Omental fat pad (tissue), 3 donors: ENCODE measurements at regions not wholly inside any gene's neighbourhood (a gene's known extent, or its start where the extent isn't known, plus 50 kb on each side); places are given as distances from the start of the nearest gene placed in this dataset.

Experiments
- ATAC-seq: fragments of 150-250 bp; one replicate; pipeline ENCODE4 v1.9.1; 2016; ENCODE audit warnings: mild to moderate bottlenecking, moderate library complexity; ENCODE audit not compliant: low FRiP score
- DNase-seq: peaks from one replicate; pipeline ENCODE4 v3.0.0-alpha.2; 2019; ENCODE audit warnings: low spot score
- TF ChIP-seq, protein P1 (sequence below), 3 donors: fragments of 450-650 bp; IDR thresholded peaks; one replicate each; pipeline ENCODE4 v1.5.1; 2016 to 2017; ENCODE audit warnings: antibody characterized with exemption in 3 of 3, mild to moderate bottlenecking in 3 of 3, moderate library complexity in 2 of 3

- DNase-seq (no peak), ATAC-seq (no peak)
- TF ChIP-seq, protein P1, sequence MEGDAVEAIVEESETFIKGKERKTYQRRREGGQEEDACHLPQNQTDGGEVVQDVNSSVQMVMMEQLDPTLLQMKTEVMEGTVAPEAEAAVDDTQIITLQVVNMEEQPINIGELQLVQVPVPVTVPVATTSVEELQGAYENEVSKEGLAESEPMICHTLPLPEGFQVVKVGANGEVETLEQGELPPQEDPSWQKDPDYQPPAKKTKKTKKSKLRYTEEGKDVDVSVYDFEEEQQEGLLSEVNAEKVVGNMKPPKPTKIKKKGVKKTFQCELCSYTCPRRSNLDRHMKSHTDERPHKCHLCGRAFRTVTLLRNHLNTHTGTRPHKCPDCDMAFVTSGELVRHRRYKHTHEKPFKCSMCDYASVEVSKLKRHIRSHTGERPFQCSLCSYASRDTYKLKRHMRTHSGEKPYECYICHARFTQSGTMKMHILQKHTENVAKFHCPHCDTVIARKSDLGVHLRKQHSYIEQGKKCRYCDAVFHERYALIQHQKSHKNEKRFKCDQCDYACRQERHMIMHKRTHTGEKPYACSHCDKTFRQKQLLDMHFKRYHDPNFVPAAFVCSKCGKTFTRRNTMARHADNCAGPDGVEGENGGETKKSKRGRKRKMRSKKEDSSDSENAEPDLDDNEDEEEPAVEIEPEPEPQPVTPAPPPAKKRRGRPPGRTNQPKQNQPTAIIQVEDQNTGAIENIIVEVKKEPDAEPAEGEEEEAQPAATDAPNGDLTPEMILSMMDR (IDR thresholded peaks at IDR 0.05), result no peak
Measured at GRCh38 chr17:37838276-37838675, 85.9 kb upstream of the TBC1D3K start.

DNA sequence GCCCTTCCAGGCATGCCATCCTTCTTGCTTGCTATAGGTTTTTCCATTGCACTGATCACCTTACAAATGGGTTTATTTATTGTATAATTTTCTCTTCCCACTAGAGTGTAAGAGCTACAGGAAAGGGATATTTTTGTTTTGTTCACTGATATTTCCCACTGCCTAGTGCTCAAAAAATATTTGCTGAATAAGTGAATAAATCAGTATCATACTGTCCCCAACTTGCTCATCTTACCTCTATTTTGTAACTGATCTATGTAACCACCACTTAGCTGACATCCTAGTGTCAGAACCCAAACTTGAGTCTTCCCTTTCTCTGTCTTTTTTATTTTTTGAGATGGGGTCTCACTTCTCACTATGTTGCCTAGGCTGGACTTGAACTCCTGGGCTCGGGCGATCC lies 87.6 kb upstream of the TBC1D3K start:
- TF ChIP-seq, protein P1 (IDR thresholded peaks at IDR 0.05), result no peak
- DNase-seq, result no peak
- no peak for ATAC-seq

DNA sequence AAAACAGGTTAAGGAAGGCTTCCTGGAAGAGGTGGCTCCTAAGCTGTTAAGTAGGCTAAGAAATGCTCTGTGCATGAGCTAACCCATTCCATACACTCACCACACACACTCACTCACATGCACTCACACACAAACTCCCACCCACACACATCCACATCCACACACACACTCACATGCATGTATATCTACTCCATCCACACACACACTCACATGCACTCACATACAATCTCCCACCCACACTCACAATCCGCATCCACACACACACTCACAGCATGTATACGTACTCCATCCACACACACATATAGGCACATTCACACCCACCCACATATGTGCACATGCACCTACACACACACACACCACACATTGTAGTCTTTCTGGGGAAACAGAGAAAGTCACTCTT lies 89.3 kb upstream of the HNF1B start:
- no peak for ATAC-seq
- TF ChIP-seq, protein P1 (IDR thresholded peaks at IDR 0.05), result no peak
- DNase-seq, result no peak

DNA sequence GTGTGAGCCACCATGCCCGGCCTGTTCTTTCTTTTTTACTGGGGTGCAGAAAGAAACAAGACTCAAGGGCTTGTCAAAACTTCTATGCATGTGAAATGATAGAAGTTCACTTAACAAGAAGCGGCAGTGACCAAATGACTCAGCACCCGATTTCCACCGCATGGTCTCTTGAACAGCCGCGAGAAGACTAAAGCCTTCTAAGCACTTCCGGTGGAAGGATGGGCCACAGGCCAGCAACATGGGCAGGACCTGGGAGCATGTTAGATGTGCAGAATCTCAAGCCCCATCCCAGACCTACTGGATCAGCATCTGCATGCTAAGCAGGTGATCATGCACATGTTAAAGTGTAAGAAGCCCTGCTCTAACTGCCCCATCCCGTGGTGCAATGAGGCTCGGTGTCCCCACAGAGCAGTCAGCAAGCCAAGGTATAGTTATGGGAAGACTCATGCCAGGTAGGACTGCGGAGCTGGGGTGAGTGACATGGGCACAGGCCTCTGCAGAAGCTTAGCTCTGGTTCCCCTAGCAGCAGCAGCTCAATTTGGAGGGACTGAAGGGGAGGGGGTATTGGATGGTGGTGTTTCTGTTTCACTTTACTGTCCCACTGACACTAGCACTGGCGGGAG lies 88.5 kb upstream of the HNF1B start:
- DNase-seq, result no peak
- TF ChIP-seq, protein P1 (IDR thresholded peaks at IDR 0.05), result no peak
- no peak for ATAC-seq

GRCh38 chr17:37831986-37832385 lies 87.1 kb upstream of the HNF1B start:
- ATAC-seq, result no peak
- TF ChIP-seq, protein P1 (IDR thresholded peaks at IDR 0.05), result no peak

GRCh38 chr17:37831492-37831891 lies 86.6 kb upstream of the HNF1B start:
- DNase-seq (no peak), ATAC-seq (no peak)
- TF ChIP-seq, protein P1 (IDR thresholded peaks at IDR 0.05), result no peak

More at GRCh38 chr17:37831986-37832385, 87.1 kb upstream of the HNF1B start:
- DNase-seq, result no peak
